ENCODE measurements at regions not wholly inside any gene's neighbourhood (a gene's known extent, or its start where the extent isn't known, plus 50 kb on each side); places are given as distances from the start of the nearest gene placed in this dataset.
"Not testable (repeated sequence)": the region's sequence is repeated elsewhere in the genome, so short reads cannot be mapped to it uniquely, and the experiment has no call there.

- Histone ChIP-seq H3K9me2 (replicated peaks; ENCODE audit: insufficient read depth, low read length) (no peaks in the 10 kb centered on the region), H3K36me3 (ENCODE audit: low read length) (no peaks in the 10 kb centered on the region), H4K20me1 (ENCODE audit: low read depth, low read length) (no peaks in the 10 kb centered on the region), H3K27ac (ENCODE audit: low read depth, low read length) (no peak overlapping the region), H3F3A (ENCODE audit: insufficient read depth) (no peaks in the 10 kb centered on the region), H3K9me3 (ENCODE audit: insufficient read depth, low read length) (no peaks in the 10 kb centered on the region), H3K4me3 (ENCODE audit: insufficient read depth, low read length, poor library complexity, severe bottlenecking) (no peak overlapping the region), H2AFZ (ENCODE audit: low read depth, low read length, severe bottlenecking) (no peak overlapping the region), H3K4me2 (ENCODE audit: low read depth, low read length, poor library complexity, severe bottlenecking) (no peak overlapping the region), H3K79me2 (ENCODE audit: insufficient read depth, low read length) (no peaks in the 10 kb centered on the region), H3K9ac (ENCODE audit: low read length) (no peak overlapping the region), H3K27me3 (ENCODE audit: low read length) (no peaks in the 10 kb centered on the region)
- TF ChIP-seq CTCF (IDR thresholded peaks at IDR 0.05; ENCODE audit: insufficient read depth, low read length, poor library complexity, severe bottlenecking) (no peak), EZH2phosphoT487 (conservative IDR thresholded peaks at IDR 0.05; ENCODE audit: low read length) (no peak)
These were observed 224.1 kb upstream of the ISL1 start for GRCh38 chr5:51159164-51159563.

GRCh38 chr5:51159606-51160005, 223.6 kb upstream of the ISL1 start:
- H3K36me3 ChIP-seq (ENCODE audit: low read length): no peaks in the 10 kb centered on the region
- H4K20me1 ChIP-seq (ENCODE audit: low read depth, low read length): no peaks in the 10 kb centered on the region
- TF ChIP-seq EZH2phosphoT487 (conservative IDR thresholded peaks at IDR 0.05; ENCODE audit: low read length) (no peak), CTCF (IDR thresholded peaks at IDR 0.05; ENCODE audit: insufficient read depth, low read length, poor library complexity, severe bottlenecking) (no peak)
- no peak overlapping the region for H3K27ac ChIP-seq (ENCODE audit: low read depth, low read length)
- H3K9me3 ChIP-seq (ENCODE audit: insufficient read depth, low read length): no peaks in the 10 kb centered on the region
- H3K9me2 ChIP-seq (replicated peaks; ENCODE audit: insufficient read depth, low read length): no peaks in the 10 kb centered on the region
- no peaks in the 10 kb centered on the region for H3F3A ChIP-seq (ENCODE audit: insufficient read depth)
- H3K4me2 ChIP-seq (ENCODE audit: low read depth, low read length, poor library complexity, severe bottlenecking): no peak overlapping the region
- no peak overlapping the region for H2AFZ ChIP-seq (ENCODE audit: low read depth, low read length, severe bottlenecking)
- H3K27me3 ChIP-seq (ENCODE audit: low read length): no peaks in the 10 kb centered on the region
- H3K79me2 ChIP-seq (ENCODE audit: insufficient read depth, low read length): no peaks in the 10 kb centered on the region
- no peak overlapping the region for H3K9ac ChIP-seq (ENCODE audit: low read length)
- H3K4me3 ChIP-seq (ENCODE audit: insufficient read depth, low read length, poor library complexity, severe bottlenecking): no peak overlapping the region

GRCh38 chr5:51162245-51162644, 221.0 kb upstream of the ISL1 start:
- Histone ChIP-seq H3K27ac (ENCODE audit: low read depth, low read length) (no peak overlapping the region), H3F3A (ENCODE audit: insufficient read depth) (no peaks in the 10 kb centered on the region), H3K9me2 (replicated peaks; ENCODE audit: insufficient read depth, low read length) (no peaks in the 10 kb centered on the region), H3K79me2 (ENCODE audit: insufficient read depth, low read length) (no peaks in the 10 kb centered on the region), H3K4me3 (ENCODE audit: insufficient read depth, low read length, poor library complexity, severe bottlenecking) (no peak overlapping the region), H2AFZ (ENCODE audit: low read depth, low read length, severe bottlenecking) (no peak overlapping the region), H4K20me1 (ENCODE audit: low read depth, low read length) (no peaks in the 10 kb centered on the region), H3K9ac (ENCODE audit: low read length) (no peak overlapping the region), H3K9me3 (ENCODE audit: insufficient read depth, low read length) (no peaks in the 10 kb centered on the region), H3K36me3 (ENCODE audit: low read length) (no peaks in the 10 kb centered on the region), H3K27me3 (ENCODE audit: low read length) (no peaks in the 10 kb centered on the region), H3K4me2 (ENCODE audit: low read depth, low read length, poor library complexity, severe bottlenecking) (no peak overlapping the region)
- TF ChIP-seq EZH2phosphoT487 (conservative IDR thresholded peaks at IDR 0.05; ENCODE audit: low read length): no peak
- no peak for TF ChIP-seq CTCF (IDR thresholded peaks at IDR 0.05; ENCODE audit: insufficient read depth, low read length, poor library complexity, severe bottlenecking)

GRCh38 chr5:51165621-51166020, 217.6 kb upstream of the ISL1 start:
- H3K27me3 ChIP-seq (ENCODE audit: low read length); H3K4me3 ChIP-seq (ENCODE audit: insufficient read depth, low read length, poor library complexity, severe bottlenecking); H3K36me3 ChIP-seq (ENCODE audit: low read length); H3K4me2 ChIP-seq (ENCODE audit: low read depth, low read length, poor library complexity, severe bottlenecking); H3K9ac ChIP-seq (ENCODE audit: low read length); H3F3A ChIP-seq (ENCODE audit: insufficient read depth); H4K20me1 ChIP-seq (ENCODE audit: low read depth, low read length); H3K9me3 ChIP-seq (ENCODE audit: insufficient read depth, low read length); H3K79me2 ChIP-seq (ENCODE audit: insufficient read depth, low read length); H2AFZ ChIP-seq (ENCODE audit: low read depth, low read length, severe bottlenecking); H3K27ac ChIP-seq (ENCODE audit: low read depth, low read length); H3K9me2 ChIP-seq (replicated peaks; ENCODE audit: insufficient read depth, low read length): not testable (repeated sequence)
